ENCODE measurements at regions not wholly inside any gene's neighbourhood (a gene's known extent, or its start where the extent isn't known, plus 50 kb on each side); places are given as distances from the start of the nearest gene placed in this dataset.

DNA sequence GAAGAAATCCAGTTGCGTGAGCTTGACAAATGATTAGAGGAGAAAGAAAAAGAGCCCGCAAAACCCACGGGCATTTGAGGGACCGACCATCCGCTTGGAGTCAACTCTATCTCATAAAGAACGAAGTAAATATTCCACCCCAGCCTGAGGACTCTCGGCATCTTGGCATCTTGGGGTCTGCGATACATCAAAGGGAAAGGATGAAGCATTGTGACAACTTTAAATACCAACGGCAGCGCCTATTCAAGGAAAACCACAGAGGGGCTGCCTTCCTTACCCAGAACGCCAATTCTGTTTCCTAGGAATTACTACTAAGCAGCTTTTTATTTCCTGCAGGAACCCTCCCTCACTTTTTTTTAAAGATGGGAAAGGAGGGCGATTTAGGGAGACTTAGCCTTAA is 152.2 kb downstream of the FOXL1 start:
- TF ChIP-seq ZSCAN30 (tag by site-specific recombination; IDR thresholded peaks at IDR 0.05) (no peak), ZNF114 (tag by site-specific recombination; IDR thresholded peaks at IDR 0.05) (no peak)
- TF ChIP-seq, protein P1, sequence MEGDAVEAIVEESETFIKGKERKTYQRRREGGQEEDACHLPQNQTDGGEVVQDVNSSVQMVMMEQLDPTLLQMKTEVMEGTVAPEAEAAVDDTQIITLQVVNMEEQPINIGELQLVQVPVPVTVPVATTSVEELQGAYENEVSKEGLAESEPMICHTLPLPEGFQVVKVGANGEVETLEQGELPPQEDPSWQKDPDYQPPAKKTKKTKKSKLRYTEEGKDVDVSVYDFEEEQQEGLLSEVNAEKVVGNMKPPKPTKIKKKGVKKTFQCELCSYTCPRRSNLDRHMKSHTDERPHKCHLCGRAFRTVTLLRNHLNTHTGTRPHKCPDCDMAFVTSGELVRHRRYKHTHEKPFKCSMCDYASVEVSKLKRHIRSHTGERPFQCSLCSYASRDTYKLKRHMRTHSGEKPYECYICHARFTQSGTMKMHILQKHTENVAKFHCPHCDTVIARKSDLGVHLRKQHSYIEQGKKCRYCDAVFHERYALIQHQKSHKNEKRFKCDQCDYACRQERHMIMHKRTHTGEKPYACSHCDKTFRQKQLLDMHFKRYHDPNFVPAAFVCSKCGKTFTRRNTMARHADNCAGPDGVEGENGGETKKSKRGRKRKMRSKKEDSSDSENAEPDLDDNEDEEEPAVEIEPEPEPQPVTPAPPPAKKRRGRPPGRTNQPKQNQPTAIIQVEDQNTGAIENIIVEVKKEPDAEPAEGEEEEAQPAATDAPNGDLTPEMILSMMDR (tag by site-specific recombination; IDR thresholded peaks at IDR 0.05), result no peak
